ENCODE measurements at regions not wholly inside any gene's neighbourhood (a gene's known extent, or its start where the extent isn't known, plus 50 kb on each side); places are given as distances from the start of the nearest gene placed in this dataset.

DNA sequence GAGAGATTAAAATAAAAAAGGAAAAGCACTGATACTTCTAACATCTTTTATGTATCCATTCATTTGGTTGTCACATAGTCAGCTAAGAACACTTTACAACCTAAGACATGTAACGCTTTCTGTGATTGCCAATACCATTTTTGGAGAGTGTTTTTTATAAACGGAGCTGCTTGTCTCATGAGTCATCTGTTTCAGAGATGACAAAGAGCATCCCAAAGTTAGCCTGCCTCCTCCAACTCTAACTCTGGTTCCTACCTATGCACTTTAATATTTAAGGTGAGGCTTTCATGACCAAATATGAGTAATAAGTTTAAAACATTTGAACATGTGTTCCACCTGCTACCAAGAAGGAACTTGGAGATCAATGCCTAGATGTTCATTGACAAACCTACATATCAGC, 260.1 kb upstream of the SMIM21 start:
- POLR2A ChIA-PET = no interaction called here
- DNase-seq (ENCODE audit: extremely low spot score) = no peak
- CTCF ChIA-PET = no interaction called here
- TF ChIP-seq NFRKB (IDR thresholded peaks at IDR 0.05) (no peak), SP1 (IDR thresholded peaks at IDR 0.05) (no peak), L3MBTL2 (conservative IDR thresholded peaks at IDR 0.05) (no peak), LEF1 (IDR thresholded peaks at IDR 0.05; ENCODE audit: borderline replicate concordance) (no peak), SUZ12 (IDR thresholded peaks at IDR 0.05) (no peak), HDGF (IDR thresholded peaks at IDR 0.05; ENCODE audit: borderline replicate concordance) (no peak), TARDBP (IDR thresholded peaks at IDR 0.05) (no peak), ARNT (IDR thresholded peaks at IDR 0.05) (no peak), BHLHE40 (IDR thresholded peaks at IDR 0.05; ENCODE audit: borderline replicate concordance) (no peak), ELF4 (IDR thresholded peaks at IDR 0.05) (no peak), FOXK2 (IDR thresholded peaks at IDR 0.05) (no peak), FOXM1 (IDR thresholded peaks at IDR 0.05; ENCODE audit: borderline replicate concordance) (no peak)
- TF ChIP-seq, protein P1, sequence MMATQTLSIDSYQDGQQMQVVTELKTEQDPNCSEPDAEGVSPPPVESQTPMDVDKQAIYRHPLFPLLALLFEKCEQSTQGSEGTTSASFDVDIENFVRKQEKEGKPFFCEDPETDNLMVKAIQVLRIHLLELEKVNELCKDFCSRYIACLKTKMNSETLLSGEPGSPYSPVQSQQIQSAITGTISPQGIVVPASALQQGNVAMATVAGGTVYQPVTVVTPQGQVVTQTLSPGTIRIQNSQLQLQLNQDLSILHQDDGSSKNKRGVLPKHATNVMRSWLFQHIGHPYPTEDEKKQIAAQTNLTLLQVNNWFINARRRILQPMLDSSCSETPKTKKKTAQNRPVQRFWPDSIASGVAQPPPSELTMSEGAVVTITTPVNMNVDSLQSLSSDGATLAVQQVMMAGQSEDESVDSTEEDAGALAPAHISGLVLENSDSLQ (IDR thresholded peaks at IDR 0.05) = no peak

DNA sequence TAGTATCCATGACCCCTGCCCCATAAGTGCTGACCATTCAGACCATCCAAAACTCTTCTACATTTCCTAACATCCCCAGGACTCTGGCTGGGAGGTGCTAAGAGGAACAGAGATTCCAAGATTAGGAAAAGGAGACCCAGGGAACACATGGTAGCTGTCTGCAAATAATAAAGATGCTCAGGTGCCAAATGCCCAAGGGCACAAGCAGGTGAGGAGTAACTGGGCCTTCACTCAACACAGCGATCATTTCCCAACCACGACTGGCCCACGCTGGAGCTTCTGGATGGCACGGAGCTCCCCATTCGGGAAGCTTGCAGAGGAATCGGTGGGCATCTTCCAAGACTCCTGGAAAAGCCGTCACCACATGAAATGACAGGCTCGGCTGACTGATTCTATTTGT, 255.9 kb upstream of the SMIM21 start:
- DNase-seq (ENCODE audit: extremely low spot score) = no peak
- POLR2A ChIA-PET = no interaction called here
- CTCF ChIA-PET = no interaction called here
- no peak for TF ChIP-seq SUZ12 (IDR thresholded peaks at IDR 0.05)
- no peak for TF ChIP-seq ARNT (IDR thresholded peaks at IDR 0.05)
- TF ChIP-seq CTBP1 (IDR thresholded peaks at IDR 0.05; ENCODE audit: borderline replicate concordance) = no peak
- no peak for TF ChIP-seq SP1 (IDR thresholded peaks at IDR 0.05)

DNA sequence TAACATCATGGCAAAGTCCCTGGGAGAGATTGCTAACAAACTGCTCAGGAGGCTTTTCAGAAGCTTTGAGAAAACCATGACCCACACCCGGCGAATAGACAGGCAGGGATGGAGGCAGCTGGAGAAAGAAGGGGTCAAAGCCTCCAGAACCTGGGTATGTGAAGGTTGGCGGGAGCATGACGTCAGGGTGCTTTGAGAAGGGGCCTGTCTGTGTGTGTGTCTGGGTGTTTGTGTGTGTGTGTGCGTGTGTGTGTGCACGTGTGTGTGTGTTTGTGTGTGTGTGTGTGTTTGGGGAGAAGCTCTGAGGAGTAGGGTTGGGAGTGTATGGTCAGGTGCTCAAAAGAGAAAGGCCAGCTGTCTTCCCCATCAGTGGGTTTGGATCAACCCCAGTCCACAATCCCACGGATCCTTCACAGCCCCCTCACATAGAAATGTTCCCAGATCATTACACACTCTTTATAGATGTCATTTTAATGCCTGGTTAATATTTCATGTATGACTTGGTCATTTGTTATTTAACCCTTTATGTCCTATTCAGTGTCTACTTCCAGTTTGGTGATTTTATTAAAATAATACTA, 254.1 kb upstream of the SMIM21 start:
- DNase-seq (ENCODE audit: extremely low spot score) = no peak
- TF ChIP-seq L3MBTL2 (conservative IDR thresholded peaks at IDR 0.05) = no peak
- no peak for TF ChIP-seq TARDBP (IDR thresholded peaks at IDR 0.05)
- TF ChIP-seq, protein P1 (IDR thresholded peaks at IDR 0.05) = no peak
- no peak for TF ChIP-seq SP1 (IDR thresholded peaks at IDR 0.05)
- no peak for TF ChIP-seq ARNT (IDR thresholded peaks at IDR 0.05)
- no peak for TF ChIP-seq SUZ12 (IDR thresholded peaks at IDR 0.05)
- TF ChIP-seq FOXA1 (IDR thresholded peaks at IDR 0.05) = no peak
- no peak for TF ChIP-seq CTBP1 (IDR thresholded peaks at IDR 0.05; ENCODE audit: borderline replicate concordance)
- no peak for TF ChIP-seq FOXK2 (IDR thresholded peaks at IDR 0.05)
- no peak for TF ChIP-seq LEF1 (IDR thresholded peaks at IDR 0.05; ENCODE audit: borderline replicate concordance)
- TF ChIP-seq BHLHE40 (IDR thresholded peaks at IDR 0.05; ENCODE audit: borderline replicate concordance) = no peak
- TF ChIP-seq ZNF384 (IDR thresholded peaks at IDR 0.05) = no peak
- TF ChIP-seq FOXM1 (IDR thresholded peaks at IDR 0.05; ENCODE audit: borderline replicate concordance) = no peak
- no peak for TF ChIP-seq NFRKB (IDR thresholded peaks at IDR 0.05)
- TF ChIP-seq HDGF (IDR thresholded peaks at IDR 0.05; ENCODE audit: borderline replicate concordance) = no peak
- CTCF ChIA-PET = no interaction called here
- POLR2A ChIA-PET = no interaction called here

DNA sequence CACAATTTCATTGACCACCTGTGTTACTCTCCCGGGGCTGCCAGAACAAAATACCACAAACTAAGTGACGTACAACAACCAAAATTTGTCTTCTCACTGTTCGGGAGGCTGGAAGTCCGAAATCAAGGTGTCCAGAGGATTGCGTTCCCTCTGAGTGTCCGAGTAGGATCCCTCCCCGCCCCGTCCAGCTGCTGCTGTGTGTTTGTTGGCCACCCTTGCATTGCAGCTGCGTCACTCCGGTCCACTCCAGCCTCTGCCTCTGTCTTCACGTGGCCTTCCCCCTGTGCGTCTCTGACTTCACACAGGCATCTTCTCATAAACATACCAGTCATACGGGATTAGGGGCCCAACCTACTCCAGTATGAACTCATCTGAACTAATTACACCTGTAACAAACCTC, 251.8 kb upstream of the SMIM21 start:
- CTCF ChIA-PET = no interaction called here
- no peak for TF ChIP-seq FOXK2 (IDR thresholded peaks at IDR 0.05)
- no peak for TF ChIP-seq SUZ12 (IDR thresholded peaks at IDR 0.05)
- DNase-seq (ENCODE audit: extremely low spot score) = no peak
- POLR2A ChIA-PET = no interaction called here

DNA sequence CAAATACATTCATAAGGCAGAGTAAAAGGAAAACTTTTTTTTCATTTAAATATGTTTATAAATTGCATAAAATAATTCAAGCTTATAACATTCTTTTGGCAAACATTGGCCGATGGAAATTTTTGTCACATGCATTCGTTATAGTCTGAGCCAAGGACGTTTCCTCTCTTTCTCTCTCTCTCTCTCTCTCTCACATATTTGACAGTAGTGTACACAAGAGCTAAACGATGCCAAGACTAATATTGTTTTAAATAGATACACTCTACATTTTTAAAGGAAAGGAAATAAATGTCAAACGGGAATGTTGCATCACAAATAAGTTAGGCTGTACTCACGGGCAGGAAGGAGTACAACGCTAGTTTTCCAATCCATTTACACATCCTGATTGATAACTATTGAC, 251.1 kb upstream of the SMIM21 start:
- ChIA-PET CTCF (no interaction called here), POLR2A (no interaction called here)
- no peak for DNase-seq (ENCODE audit: extremely low spot score)
- no peak for TF ChIP-seq FOXM1 (IDR thresholded peaks at IDR 0.05; ENCODE audit: borderline replicate concordance)
- no peak for TF ChIP-seq ELF4 (IDR thresholded peaks at IDR 0.05)
- TF ChIP-seq FOXA1 (IDR thresholded peaks at IDR 0.05) = no peak
- TF ChIP-seq CTBP1 (IDR thresholded peaks at IDR 0.05; ENCODE audit: borderline replicate concordance) = no peak
- TF ChIP-seq TARDBP (IDR thresholded peaks at IDR 0.05) = no peak
- no peak for TF ChIP-seq FOXK2 (IDR thresholded peaks at IDR 0.05)
- no peak for TF ChIP-seq SP1 (IDR thresholded peaks at IDR 0.05)
- no peak for TF ChIP-seq LEF1 (IDR thresholded peaks at IDR 0.05; ENCODE audit: borderline replicate concordance)
- TF ChIP-seq SUZ12 (IDR thresholded peaks at IDR 0.05) = no peak
- no peak for TF ChIP-seq BHLHE40 (IDR thresholded peaks at IDR 0.05; ENCODE audit: borderline replicate concordance)
- no peak for TF ChIP-seq HDGF (IDR thresholded peaks at IDR 0.05; ENCODE audit: borderline replicate concordance)
- TF ChIP-seq, protein P1 (IDR thresholded peaks at IDR 0.05) = no peak
- TF ChIP-seq L3MBTL2 (conservative IDR thresholded peaks at IDR 0.05) = no peak

DNA sequence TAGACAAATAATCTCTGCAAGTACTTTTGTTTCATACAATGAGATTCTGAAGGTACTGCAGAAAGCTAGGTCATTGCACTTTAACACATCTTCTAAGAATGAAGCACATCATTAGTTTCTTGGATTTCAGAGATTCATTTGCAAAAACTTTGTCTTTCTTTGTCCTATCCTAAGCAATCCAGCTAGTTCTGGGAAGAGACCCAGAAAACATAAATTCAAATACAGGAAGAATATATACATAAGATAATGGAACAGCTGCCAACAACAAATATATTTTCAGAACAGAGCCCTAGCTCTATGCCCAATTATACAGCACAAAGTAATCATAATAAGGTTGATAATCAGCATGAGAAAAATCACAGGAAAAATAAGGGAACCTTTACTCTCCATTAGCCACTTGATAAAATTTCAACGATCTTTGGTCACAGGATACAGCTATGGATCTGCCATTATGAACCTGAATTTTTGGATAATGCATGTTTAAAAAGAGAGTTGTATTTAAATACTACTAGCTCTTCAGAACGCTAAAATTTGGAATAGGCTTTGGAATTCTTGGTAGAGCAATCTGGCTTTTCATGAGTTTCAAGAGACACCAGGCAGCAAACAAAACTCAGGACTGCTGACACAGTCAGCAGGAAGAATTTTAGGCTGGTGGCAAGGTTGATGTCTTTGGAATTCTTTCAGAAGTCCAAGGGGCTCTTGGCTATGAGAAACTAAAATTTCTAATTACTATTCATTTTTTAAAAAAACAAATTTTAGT, 250.4 kb upstream of the SMIM21 start:
- POLR2A ChIA-PET = no interaction called here
- CTCF ChIA-PET = no interaction called here
- TF ChIP-seq FOXM1 (IDR thresholded peaks at IDR 0.05; ENCODE audit: borderline replicate concordance) (no peak), CTBP1 (IDR thresholded peaks at IDR 0.05; ENCODE audit: borderline replicate concordance) (no peak), SP1 (IDR thresholded peaks at IDR 0.05) (no peak), ELF4 (IDR thresholded peaks at IDR 0.05) (no peak), SUZ12 (IDR thresholded peaks at IDR 0.05) (no peak), TARDBP (IDR thresholded peaks at IDR 0.05) (no peak), ARNT (IDR thresholded peaks at IDR 0.05) (no peak), L3MBTL2 (conservative IDR thresholded peaks at IDR 0.05) (no peak), ZNF384 (IDR thresholded peaks at IDR 0.05) (no peak), BHLHE40 (IDR thresholded peaks at IDR 0.05; ENCODE audit: borderline replicate concordance) (no peak)
- TF ChIP-seq, protein P1 (IDR thresholded peaks at IDR 0.05) = no peak
- no peak for DNase-seq (ENCODE audit: extremely low spot score)
